ENCODE measurements at regions not wholly inside any gene's neighbourhood (a gene's known extent, or its start where the extent isn't known, plus 50 kb on each side); places are given as distances from the start of the nearest gene placed in this dataset.

DNA sequence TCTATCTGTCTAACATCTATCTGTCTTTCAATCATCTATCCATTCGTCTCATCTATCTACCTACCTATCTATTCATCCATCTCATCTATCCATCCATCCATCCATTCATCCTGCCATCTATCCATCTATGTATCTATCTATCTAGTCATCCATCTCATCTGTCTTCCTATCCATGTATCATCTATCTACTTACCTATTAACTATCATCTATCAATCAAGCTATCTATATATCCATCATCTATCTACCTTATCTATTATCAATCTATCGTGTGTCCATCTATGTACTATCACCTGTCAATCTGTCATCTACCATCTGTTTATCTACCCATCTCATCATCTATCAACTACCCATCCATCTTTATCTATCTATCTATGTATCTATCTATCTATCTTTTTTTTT lies 217.7 kb downstream of the CRLF2 start:
- no peak for TF ChIP-seq POLR2A (IDR thresholded peaks at IDR 0.05)
- no peak for TF ChIP-seq EP300 (IDR thresholded peaks at IDR 0.05)

Measured in upper lobe of left lung (tissue), 4 donors.